Kidney tubule cell (primary cell): ENCODE measurements at regions not wholly inside any gene's neighbourhood (a gene's known extent, or its start where the extent isn't known, plus 50 kb on each side); places are given as distances from the start of the nearest gene placed in this dataset.

Experiments used
- DNase-seq: peaks from one replicate; pipeline ENCODE4 v3.0.0-alpha.2; 2018; ENCODE audit warnings: low spot score

DNA sequence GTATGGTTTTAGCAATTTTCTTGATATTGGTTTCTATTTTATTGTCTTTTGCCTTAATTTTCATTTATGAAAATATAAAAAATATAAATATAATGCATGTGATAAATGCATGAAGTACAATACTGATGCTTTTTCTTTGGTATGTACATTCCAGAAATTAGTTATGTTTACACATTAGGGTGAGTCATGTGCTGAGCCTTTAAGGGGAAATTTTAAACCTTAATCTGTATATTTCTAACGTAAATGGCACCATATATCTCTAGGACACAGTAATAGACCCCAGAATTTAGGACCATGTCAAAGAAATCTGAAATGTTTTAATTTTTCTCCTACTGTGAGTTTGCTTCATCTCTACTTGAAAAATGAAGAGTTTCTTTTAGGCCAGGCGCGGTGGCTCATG lies 117.8 kb upstream of the SPRY1 start:
- no peak for DNase-seq

DNA sequence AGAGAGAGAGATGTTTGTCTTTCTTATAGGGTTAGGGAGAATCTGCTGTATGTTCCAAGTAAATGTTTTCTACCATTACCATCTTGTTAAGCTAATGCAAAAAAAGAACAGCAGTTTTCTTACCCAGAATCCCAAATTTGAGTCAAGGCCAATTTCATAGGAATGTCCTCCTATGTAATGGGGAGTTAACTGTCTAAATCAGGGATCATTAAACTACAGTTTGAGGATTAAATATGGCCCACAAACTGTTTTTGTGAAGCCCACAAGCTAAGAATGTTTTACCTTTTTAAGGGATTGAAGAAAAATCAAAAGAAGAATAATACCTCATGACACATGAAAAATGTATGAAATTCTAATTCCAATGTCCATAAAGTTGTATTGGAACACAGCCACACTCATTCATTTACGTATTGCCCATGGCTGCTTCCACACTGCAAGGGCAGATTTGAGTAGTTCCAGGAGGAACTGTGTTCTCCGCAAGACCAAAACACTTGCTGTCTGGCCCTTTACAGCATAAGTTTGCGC lies 113.2 kb upstream of the SPRY1 start:
- DNase-seq: no peak

DNA sequence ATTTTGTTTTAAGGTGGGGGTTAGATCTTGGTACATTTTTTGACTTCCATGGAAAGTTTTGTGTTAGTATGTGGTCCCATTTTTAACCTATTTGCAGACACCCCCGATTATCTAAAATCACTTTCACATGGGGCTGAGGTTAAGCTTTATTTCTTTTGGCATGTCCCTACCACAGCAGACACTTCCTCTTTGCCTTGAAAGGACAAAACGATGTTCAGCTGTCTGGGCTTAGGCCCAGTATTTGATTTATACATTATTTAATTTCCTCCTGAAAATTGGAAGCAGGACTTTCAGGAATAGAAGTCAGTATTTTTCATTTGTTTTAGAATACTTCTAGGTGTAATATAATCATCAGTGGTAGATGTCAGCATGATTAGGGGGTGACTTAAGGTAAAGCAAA lies 112.4 kb upstream of the SPRY1 start:
- no peak for DNase-seq

DNA sequence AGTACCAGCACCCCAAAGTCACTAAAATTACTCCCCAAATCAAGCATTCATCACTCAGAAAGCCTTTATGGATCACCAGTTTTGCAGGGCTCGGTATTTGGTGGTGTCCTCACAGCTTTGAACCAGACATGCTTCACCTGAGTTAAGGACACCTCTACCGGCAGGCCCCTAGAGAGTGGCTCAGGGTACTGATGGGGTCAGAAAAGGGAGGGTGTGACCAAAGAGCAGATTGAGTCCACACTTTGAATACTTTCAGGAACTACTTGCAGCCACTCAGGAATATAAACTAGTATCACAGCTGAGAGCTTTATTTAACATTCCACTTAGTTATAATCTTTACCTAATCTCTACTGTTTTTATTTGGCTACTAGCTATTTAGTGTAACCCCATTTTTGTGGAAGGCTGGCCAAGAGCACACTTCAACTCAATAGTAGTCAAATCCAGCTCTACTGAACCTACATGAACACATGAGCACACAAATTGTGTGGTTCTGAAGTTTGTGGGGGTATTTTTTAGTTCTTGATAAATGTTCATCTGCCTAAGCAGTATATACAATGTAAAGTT lies 109.6 kb upstream of the SPRY1 start:
- no peak for DNase-seq

DNA sequence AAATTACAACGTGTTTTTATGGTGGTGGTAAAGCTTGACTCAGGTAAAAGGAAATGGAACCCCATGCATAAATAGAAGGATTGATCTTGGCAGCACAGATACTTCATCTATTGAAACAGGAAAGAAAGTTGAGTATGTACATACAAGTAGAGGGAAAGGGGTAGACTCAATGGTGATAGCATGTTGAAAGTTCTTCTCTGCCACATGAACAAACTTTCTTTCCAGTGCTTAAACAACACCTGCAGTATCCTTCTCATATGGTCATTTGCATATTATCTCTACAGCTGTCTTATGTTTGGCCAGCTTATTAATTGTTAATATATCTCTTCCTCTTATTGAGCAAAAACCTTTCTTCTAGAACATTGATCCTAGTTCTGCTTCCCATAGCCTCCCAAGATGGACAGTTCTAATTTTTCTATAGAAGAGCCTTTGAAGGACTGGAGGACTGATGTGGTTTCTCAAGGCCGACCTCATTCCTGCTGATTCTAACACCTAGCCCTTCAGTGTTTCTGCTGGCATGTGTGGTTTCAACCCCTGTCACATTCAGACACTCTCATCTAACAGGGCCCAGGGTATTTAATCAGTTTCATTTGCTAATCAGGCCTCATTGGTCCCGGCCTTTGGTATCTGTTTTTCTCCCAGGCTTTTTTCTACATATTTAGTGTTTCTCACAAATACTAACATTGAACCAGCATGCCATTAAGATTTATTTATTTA lies 108.1 kb upstream of the SPRY1 start:
- no peak for DNase-seq

DNA sequence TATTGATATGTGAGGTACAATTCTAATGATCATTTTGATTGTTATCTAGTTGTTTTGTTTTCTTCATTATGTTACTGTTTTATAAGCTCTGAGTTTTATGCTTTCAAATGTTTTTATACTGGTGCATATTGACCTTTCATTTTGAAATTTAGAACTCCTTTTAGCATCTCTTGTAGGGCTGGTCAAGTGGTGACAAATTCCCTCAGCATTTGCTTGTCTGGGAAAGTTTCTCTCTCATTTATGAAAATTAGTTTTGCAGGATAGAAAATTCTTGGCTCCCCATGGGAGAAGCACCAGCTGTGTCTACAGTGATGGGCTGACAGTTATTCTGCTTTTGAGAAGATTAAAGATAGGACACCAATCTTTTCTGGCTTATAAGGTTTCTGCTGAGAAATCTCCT lies 105.3 kb upstream of the SPRY1 start:
- DNase-seq: no peak

DNA sequence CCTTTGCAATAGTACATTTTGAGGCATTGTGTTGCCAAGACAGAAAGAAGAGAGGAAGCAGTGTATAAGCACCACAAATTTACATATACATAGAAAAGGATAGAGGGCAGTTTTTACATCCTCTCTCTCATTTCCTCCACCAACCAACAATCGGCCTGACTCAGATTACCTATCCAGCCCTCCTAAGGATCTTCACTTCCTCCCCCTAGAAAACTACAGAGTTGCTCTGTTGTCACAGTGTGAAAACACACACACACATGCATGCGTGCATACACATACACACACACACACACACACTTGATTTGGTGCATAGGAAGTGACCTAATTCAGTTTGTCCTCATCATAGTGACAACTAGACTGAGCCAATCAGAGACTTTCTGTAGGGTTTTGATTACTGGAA lies 98.8 kb upstream of the SPRY1 start:
- DNase-seq: no peak

DNA sequence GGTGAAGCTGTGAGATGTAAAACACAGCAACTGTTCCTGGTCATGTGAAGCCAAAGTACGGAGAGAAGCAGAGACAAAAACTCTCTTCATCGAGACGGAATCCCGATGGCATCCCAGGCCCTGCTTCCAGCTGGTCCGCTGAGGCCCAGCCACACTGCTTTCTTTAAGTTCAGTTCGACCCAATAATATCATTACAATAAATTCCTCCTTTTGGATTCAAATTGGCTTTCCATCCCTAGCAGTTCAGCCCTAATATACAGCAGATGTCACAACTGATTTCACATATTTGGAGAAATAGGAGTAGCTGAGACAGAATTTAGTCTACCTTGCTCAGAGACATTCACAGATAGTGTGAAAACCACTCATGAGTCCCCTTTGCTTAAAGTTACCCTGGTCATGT lies 98.3 kb upstream of the SPRY1 start:
- no peak for DNase-seq

DNA sequence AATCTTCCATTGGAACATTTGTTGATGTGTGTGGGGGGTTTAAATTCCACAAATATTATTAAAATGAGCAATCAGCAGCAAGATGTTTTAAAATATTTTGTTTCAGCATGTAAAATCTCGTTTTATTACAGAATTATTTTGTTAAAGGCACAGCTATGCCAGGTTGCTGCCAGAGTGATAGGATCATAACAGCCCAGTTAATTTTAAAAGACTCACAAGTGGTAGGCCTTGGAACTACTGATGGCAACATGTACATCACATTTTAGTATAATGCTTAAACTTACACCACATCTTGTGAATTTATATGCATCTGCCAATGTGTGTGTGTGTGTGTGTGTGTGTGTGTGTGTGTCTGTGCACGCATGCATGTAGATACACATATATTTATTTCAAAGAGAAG lies 97.8 kb upstream of the SPRY1 start:
- no peak for DNase-seq

DNA sequence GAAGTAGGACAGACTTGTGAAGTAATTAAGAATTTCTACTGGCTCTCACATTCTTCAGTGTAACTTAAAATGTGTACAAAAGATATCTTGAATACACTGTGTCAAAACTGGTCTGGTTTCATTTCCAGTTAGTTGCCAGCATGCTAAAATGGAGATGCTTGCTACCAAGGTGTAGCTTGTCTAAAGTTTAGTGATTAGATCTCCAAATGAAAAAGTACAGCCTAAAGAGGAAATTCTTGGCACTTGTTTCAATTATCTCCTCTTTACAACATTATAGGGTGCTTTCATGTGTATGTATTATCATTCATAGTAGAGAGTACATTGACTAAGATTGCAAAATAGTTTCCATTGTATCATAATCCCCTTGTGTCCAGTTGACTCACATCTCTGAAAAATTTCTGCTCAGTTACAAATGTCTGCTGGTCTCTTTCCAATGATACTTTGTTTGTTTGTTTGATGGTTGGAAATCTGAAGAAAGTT lies 97.3 kb upstream of the SPRY1 start:
- no peak for DNase-seq

DNA sequence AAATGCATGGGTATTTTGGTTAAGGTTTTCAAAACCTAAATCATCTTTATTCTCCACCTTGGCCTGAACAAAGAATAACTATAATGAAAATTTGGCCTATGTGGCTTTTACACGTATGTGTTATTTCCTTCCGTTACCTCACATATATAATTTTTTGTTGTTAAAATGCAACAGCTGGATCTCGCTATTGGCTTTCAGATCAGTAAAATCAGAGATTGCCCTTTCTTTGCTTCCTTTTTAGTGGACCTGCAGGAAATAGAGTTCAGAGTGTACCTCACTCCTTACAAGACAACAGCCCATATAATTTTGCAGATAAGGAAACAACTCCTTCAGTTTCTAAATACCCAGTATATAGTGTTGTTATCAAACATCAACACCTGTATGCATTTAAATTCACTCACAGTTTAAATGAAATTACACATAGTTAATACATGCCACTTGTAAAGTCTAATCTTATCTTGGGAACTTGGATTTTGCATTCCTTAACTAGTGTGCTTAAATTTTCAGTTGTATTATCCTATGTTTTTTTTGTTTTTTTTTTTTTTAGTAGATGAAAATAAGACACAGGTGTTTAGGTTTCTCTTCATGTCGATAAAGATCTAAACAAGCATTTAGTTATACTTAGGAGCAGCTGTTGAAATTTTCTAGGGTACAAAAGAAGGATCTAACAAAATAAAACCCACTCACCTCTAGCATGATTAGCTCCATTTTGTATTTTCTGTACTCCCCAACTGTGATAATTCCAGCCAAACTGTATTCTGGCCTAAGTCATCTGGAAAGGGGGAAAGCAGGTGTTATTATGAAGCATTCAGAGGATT lies 96.2 kb upstream of the SPRY1 start:
- DNase-seq: no peak

DNA sequence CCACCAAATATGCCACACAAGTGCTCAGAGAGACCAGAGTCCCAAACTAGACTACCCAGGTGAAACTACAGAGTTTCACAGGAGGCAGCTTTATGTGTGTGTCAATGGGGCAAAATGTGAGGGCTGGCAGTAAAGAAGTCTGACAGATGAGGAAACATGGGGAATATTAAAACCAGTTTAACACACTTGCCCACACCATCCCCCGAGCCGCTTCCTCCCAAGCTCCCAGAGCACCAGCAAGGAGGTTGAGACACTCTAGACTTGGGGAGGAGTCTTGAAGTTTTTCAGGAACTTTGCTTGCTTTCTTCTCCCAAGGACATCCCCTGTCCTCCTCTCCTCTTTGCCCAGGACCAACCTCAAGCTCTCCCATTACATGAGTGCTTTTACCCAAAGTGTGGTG lies 94.7 kb upstream of the SPRY1 start:
- no peak for DNase-seq

DNA sequence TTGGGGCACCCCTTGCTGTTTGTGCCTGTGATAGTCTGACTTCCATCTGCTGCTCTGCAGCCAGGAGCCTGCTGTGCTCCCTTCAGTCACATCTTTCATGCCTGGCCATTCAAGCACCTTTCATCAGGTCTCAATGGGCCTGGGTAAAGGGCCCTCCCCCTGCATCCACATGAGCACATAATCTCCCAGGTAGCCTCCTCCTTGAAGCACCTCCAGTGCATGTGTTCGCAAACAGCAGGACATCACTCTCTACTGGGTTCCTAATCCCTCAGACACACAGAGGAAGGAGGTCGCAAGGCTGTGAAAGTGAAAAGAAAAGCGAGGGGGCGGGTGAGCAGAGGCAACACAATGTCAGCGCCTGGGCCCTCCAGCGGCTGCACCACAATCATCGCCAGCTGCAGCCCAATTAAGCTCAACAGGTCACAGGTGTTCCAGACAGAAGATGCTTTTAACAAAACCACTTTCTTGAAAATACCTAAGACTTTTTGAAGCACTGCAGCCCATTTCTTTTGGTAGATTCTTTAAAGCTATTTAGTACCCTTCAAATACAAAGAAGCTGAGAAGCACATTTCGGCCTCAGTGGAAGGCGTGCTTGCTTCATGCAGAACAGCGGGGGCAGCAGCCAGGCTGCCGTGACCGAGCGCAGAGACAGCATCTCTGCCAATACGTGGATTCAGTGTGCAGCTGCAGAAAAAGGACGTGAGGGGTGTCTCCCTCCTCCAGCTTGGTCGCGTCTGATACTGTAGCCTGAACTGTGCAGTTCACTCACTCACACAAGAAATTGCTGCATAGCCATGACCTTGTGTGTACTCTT lies 92.2 kb upstream of the SPRY1 start:
- DNase-seq: no peak

DNA sequence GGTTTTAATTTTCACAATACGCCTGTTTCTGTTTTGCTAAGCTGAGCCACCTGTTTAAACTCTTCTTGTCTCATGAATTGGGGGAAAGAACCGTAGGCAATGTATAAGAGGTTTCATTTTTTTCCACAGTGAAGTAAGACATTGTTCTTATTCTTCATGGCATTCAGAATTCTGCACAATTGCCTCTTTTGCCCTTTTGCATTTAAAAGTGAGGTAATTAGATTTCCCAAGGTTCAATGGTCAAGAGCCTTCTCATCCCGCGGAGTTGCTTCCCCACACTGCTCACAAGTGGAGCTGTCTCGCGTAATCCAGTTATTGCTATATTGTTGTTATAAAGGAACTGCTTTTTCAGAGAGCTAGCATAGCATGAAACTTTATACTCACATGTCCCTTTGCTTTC lies 90.9 kb upstream of the SPRY1 start:
- no peak for DNase-seq

DNA sequence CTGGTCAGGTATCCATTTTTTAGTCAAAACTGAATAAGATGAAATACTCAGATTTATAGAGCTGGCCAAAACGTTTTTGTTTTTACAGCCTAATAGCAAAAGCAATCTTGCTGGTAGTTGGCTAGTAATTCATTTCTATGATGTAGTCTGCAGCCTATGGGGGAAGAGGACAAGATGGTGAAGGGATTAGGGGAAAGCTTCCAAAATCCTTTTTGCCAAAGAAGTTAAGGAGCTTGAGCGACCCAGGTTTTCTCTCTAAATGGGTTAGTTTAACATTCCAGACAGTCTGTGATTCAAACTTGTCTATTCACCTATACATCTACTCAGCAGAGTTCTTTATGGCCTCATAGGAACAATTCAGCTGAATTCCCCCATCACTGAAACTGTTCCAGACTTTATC lies 89.8 kb upstream of the SPRY1 start:
- no peak for DNase-seq

DNA sequence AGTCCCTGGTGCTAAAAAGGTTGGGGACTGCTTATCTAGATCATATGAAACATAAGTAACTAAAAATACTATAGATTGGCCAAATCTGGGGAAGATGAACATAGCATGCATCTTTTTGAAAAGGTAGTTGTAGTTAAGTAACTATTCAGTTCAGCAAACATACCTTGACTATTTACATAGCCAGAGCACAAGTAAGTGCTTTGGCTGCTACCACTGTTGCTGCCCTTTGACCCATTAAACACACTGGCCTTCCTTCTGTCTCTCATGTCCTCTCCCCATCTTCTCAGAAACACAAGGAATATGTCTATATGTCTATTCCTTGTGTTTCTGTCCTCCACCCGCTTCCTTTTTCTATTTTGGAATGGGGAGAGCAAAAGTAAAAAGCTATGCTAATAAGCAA lies 87.9 kb upstream of the SPRY1 start:
- DNase-seq: no peak

DNA sequence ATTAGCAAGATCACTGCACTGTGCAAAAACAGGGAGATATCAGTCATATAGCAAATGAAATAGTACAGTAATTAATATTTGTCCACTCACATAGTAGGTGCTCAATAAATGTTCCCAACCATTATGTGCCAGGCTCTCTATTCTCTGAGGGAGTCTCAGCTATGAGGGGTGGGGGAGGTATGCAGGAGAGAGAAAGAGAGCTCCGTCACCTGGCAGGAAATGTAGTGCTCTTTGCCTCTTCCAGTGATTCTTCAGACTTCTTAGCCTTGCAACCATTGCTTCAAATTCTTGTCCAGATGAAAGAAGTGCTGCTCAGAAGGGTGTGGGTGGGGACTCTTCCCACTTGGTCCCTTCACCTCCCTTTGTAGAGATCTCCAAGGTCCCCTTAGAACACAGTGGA lies 84.5 kb upstream of the SPRY1 start:
- no peak for DNase-seq

DNA sequence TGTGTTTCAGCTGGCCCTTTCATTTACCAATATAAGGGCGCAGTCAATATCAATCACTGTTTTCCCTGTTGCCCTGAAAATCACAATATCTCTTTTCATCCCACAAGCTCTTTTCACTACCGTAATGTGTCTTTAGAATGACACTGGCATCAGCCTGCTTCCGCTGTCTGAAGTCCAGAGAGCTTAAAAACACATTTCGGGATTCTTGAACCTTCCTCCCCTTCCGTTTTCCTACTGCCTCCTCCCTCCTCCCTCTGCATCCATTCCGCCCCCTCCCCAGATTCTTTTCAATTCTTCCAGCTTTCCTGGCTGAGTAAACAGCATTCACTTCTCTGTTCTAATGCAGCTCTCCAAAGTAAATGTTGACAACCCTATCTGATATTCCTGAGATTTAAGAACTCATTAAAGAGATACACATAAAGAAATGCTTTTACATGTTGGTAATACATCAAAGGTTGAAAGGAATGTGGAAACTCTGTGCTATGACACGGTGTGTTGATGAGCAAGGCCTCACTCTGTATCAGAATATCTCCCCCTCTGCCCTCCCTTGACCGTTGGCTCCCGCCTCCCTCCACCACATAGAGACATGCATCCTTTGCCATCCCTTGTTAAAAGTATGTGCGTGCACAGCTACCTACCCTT lies 83.5 kb upstream of the SPRY1 start:
- DNase-seq: no peak

DNA sequence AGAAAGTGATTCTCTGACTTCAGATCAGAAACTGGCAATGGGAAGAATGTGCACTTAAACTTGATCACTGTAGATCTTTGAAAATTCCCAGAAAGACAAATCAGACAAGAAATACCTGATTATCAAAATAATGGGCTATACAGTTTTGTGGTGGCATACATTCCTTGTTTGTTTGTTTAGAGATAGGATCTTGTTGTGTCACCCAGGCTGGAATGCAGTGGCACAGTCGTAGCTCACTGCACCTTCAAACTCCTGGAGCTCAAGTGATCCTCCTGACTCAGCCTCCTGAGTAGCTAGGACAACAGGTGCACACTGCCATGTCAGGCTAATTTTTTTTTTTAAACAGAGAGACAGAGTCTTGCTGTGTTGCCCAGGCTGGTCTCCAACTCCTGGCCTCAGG lies 81.0 kb upstream of the SPRY1 start:
- peak; percentile 70 for DNase-seq

DNA sequence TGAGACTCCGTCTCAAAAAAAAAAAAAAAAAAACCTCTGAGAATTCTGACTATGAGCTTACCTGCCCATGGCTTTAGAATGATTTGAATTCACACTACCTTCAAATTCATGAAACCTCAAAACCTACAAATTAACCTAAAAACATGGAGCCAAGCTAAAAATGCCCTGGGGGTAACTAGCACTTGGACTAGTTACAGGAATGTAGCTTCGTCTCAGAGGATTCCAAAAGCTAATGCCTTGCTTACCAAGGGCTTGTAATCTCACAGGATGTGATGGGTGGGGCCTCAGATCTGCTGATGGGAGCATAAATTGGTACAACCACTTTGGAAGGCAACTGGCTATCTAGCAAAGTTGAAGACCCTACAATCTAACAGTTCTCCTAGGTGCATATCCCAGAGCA lies 79.4 kb upstream of the SPRY1 start:
- no peak for DNase-seq

DNA sequence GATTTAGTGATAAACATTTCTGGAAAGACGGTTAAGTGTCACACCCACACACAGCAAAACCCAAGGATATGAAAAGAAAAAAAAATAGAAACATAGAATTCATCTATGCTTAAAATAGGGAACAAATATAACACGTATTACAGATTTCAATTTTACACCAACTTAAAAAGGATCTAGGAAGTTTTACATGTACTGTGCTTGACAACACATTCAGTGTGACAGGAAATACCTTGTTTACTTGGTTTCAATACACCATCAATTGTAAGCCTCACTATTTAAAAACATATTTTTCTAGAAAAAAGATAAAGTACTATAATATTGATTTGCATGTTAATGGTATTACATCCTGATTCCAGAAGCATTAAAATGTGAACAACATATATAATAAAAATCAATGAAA lies 77.0 kb upstream of the SPRY1 start:
- DNase-seq: no peak

DNA sequence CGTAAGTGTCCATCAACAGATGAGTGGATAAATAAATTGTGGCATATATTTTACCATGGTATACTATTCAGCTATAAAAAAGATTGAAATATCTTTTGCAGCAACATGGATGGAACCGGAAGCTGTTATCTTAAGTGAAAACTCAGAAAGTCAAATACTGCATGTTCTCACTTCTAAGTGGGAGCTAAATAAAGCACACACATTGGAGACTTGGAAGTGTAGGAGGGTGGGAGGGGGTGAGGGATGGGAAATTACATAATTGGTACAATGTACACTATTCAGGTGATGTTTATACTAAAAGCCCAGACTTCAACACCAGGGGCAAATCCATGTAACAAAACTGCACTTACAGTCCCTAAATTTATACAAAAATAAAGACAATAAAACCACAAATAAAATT lies 72.6 kb upstream of the SPRY1 start:
- no peak for DNase-seq
